Neuronal stem cell (in vitro differentiated cells): ENCODE measurements at regions not wholly inside any gene's neighbourhood (a gene's known extent, or its start where the extent isn't known, plus 50 kb on each side); places are given as distances from the start of the nearest gene placed in this dataset.

Experiments used
- DNase-seq: peaks from one replicate; pipeline ENCODE4 v3.0.0-alpha.2; 2013; ENCODE audit warnings: low spot score
- H2AFZ ChIP-seq: one replicate; pipeline ENCODE4 v1.6.1; 2013; ENCODE audit warnings: mild to moderate bottlenecking, low read length, inconsistent platforms
- H2AK5ac ChIP-seq: 2 replicates; pipeline ENCODE4 v1.6.1; 2013; ENCODE audit warnings: low read depth, mild to moderate bottlenecking, inconsistent platforms, low read length, moderate library complexity, mixed read lengths
- H2BK120ac ChIP-seq: 2 replicates; pipeline ENCODE4 v1.6.1; 2013; ENCODE audit warnings: low read depth, mild to moderate bottlenecking, inconsistent platforms, low read length, moderate library complexity, mixed read lengths
- H2BK12ac ChIP-seq: one replicate; pipeline ENCODE4 v1.6.1; 2013; ENCODE audit warnings: low read length, inconsistent platforms
- H2BK15ac ChIP-seq: 2 replicates; pipeline ENCODE4 v1.6.1; 2013; ENCODE audit warnings: mild to moderate bottlenecking, low read length, inconsistent platforms, mixed read lengths
- H2BK5ac ChIP-seq: one replicate; pipeline ENCODE4 v1.6.1; 2013; ENCODE audit warnings: inconsistent platforms, mild to moderate bottlenecking, low read length, moderate library complexity
- H3K14ac ChIP-seq: one replicate; pipeline ENCODE4 v1.6.1; 2013; ENCODE audit warnings: low read length, inconsistent platforms
- H3K18ac ChIP-seq: 2 replicates; pipeline ENCODE4 v1.6.1; 2013; ENCODE audit warnings: low read length, inconsistent platforms
- H3K23ac ChIP-seq: 2 replicates; pipeline ENCODE4 v1.6.1; 2013; ENCODE audit warnings: low read depth, mild to moderate bottlenecking, mixed read lengths, low read length, inconsistent platforms; ENCODE audit not compliant: poor library complexity
- H3K27ac ChIP-seq: replicated peaks from 3 replicates; pipeline ENCODE4 v1.5.1; 2013; ENCODE audit warnings: low read length, inconsistent platforms
- H3K27me3 ChIP-seq, 3 experiments: 2 replicates each; pipeline ENCODE4 v1.6.1; 2013; ENCODE audit warnings: low read length in 3 of 3, mild to moderate bottlenecking in 2 of 3, inconsistent platforms in 1 of 3, low read depth in 1 of 3, mixed read lengths in 1 of 3, moderate library complexity in 1 of 3; ENCODE audit not compliant: control insufficient read depth in 3 of 3, insufficient read depth in 3 of 3
- H3K36me3 ChIP-seq, 2 donors: replicated peaks in 1 of 2; 2 replicates each; pipeline ENCODE4 v1.6.1; 2013; ENCODE audit warnings: low read length in 2 of 2; ENCODE audit not compliant: control insufficient read depth in 2 of 2, insufficient read depth in 2 of 2
- H3K4ac ChIP-seq: 2 replicates; pipeline ENCODE4 v1.6.1; 2013; ENCODE audit warnings: inconsistent platforms, mild to moderate bottlenecking, low read length, moderate library complexity
- H3K4me1 ChIP-seq, 2 donors: 1 replicate in 1 of 2; 2 replicates in 1 of 2; pipeline ENCODE4 v1.6.1; 2013; ENCODE audit warnings: low read length in 2 of 2, low read depth in 1 of 2; ENCODE audit not compliant: control insufficient read depth in 2 of 2, insufficient read depth in 1 of 2
- H3K4me2 ChIP-seq: one replicate; pipeline ENCODE4 v1.6.1; 2013; ENCODE audit warnings: mild to moderate bottlenecking, low read length, inconsistent platforms; ENCODE audit not compliant: insufficient read depth, poor library complexity, severe bottlenecking
- H3K4me3 ChIP-seq, 2 donors: 2 replicates each; pipeline ENCODE4 v1.5.1; 2013; ENCODE audit warnings: low read length in 2 of 2, mild to moderate bottlenecking in 2 of 2, inconsistent platforms in 1 of 2, moderate library complexity in 1 of 2
- H3K79me1 ChIP-seq: one replicate; pipeline ENCODE4 v1.6.1; 2013; ENCODE audit warnings: low read depth, mild to moderate bottlenecking, inconsistent platforms, low read length, moderate library complexity
- H3K9ac ChIP-seq: one replicate; pipeline ENCODE4 v1.6.1; 2013; ENCODE audit warnings: mild to moderate bottlenecking, low read depth, low read length, inconsistent platforms; ENCODE audit not compliant: poor library complexity
- H3K9me3 ChIP-seq, 2 donors: replicated peaks in 1 of 2; 2 replicates each; pipeline versions ENCODE3 to v1.6.1; 2013; ENCODE audit warnings: low read length in 2 of 2, mild to moderate bottlenecking in 2 of 2, inconsistent platforms in 1 of 2, low read depth in 1 of 2, mixed read lengths in 1 of 2, moderate library complexity in 1 of 2; ENCODE audit not compliant: control insufficient read depth in 2 of 2, insufficient read depth in 1 of 2
- H4K8ac ChIP-seq: one replicate; pipeline ENCODE4 v1.6.1; 2013; ENCODE audit warnings: low read depth, mild to moderate bottlenecking, inconsistent platforms, low read length, moderate library complexity
- H4K91ac ChIP-seq: one replicate; pipeline ENCODE4 v1.6.1; 2013; ENCODE audit warnings: low read length, low read depth, mild to moderate bottlenecking, inconsistent platforms; ENCODE audit not compliant: poor library complexity
- WGBS, 2 donors: extraction: QIAGEN DNeasy Blood & Tissue Kit; methylation state at CpG; one replicate each; pipeline ENCODE4 v1.1.7; 2013; ENCODE audit warnings: missing lambda C conversion rate in 2 of 2, mixed read lengths in 1 of 2; ENCODE audit not compliant: insufficient read length in 2 of 2, insufficient replicate concordance in 1 of 2; ENCODE audit errors: extremely low coverage in 2 of 2; 5-methylcytosine and 5-hydroxymethylcytosine counted together

DNA sequence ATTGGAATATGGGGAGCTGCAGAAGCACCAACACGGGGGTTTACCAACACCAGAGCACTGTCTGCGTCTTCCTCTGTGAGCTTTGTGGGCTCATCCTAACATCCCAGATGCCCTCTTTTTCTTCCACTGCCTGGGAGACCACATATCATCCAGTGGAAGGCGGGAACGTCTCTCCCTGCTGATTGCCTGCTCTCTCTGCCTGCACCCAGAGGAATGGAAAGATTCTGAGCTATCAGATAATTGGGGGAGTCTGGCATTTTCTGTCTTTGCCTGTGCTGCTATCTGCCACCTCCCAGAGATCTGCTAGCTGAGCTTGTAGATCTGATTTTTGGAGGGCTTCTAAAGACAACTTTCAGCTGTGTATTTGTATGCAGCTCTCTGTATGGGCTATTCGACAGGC lies 166.2 kb upstream of the PLXNA2 start:
- no peaks in the 10 kb centered on the region for H3K4me1 ChIP-seq
- H3K9ac ChIP-seq: no peak overlapping the region
- H2BK15ac ChIP-seq: no peak overlapping the region
- H2AK5ac ChIP-seq: no peak overlapping the region
- no peaks in the 10 kb centered on the region for H3K79me1 ChIP-seq
- no peak overlapping the region for H3K4me2 ChIP-seq
- H3K23ac ChIP-seq: no peak overlapping the region
- WGBS, 2 donors: no CpG with 5 or more reads among the region's 5 CpGs
- H3K27me3 ChIP-seq: no peaks in the 10 kb centered on the region
- H3K36me3 ChIP-seq: no peaks in the 10 kb centered on the region
- no peak overlapping the region for H3K18ac ChIP-seq
- no peak overlapping the region for H3K4ac ChIP-seq
- H3K4me3 ChIP-seq: no peak overlapping the region
- H2AFZ ChIP-seq: no peak overlapping the region
- no peak overlapping the region for H4K8ac ChIP-seq
- H2BK5ac ChIP-seq: no peak overlapping the region
- no peak overlapping the region for H3K14ac ChIP-seq
- no peak overlapping the region for H2BK120ac ChIP-seq
- H3K27ac ChIP-seq: no peak overlapping the region
- H2BK12ac ChIP-seq: no peak overlapping the region
- no peaks in the 10 kb centered on the region for H3K9me3 ChIP-seq
- H4K91ac ChIP-seq: no peak overlapping the region
- no peak for DNase-seq

DNA sequence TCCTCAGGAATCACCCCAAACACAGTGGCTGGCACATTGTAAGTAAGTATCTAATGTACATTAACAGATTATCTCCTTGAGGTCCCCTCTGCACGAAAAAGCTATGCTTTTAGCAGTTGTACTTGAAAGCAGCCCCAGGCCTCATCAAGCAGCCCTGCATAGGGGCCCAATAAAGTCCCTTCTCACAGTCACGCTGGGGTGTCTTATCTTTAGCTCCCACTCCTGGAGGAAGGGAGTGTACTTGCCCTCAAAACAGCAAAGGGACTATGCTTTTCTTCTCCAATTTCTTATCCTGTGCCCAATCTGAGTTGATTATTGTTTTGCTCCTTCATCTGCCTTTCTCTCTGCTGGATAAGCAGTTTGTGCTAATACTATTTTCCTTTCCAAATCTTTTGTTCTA lies 168.8 kb upstream of the PLXNA2 start:
- no peak overlapping the region for H2BK12ac ChIP-seq
- H3K79me1 ChIP-seq: no peaks in the 10 kb centered on the region
- H3K18ac ChIP-seq: no peak overlapping the region
- H4K91ac ChIP-seq: no peak overlapping the region
- H3K27me3 ChIP-seq: no peaks in the 10 kb centered on the region
- H2BK15ac ChIP-seq: no peak overlapping the region
- no peak overlapping the region for H3K14ac ChIP-seq
- H4K8ac ChIP-seq: no peak overlapping the region
- no peaks in the 10 kb centered on the region for H3K4me1 ChIP-seq
- no peaks in the 10 kb centered on the region for H3K36me3 ChIP-seq
- no CpG with 5 or more reads among the region's 2 CpGs for WGBS, 2 donors
- H3K4me2 ChIP-seq: no peak overlapping the region
- H3K4me3 ChIP-seq: no peak overlapping the region
- no peak overlapping the region for H2BK120ac ChIP-seq
- no peak overlapping the region for H2AFZ ChIP-seq
- H2AK5ac ChIP-seq: no peak overlapping the region
- H2BK5ac ChIP-seq: no peak overlapping the region
- no peak overlapping the region for H3K4ac ChIP-seq
- no peak for DNase-seq
- no peak overlapping the region for H3K23ac ChIP-seq
- no peaks in the 10 kb centered on the region for H3K9me3 ChIP-seq
- H3K9ac ChIP-seq: no peak overlapping the region
- H3K27ac ChIP-seq: no peak overlapping the region

DNA sequence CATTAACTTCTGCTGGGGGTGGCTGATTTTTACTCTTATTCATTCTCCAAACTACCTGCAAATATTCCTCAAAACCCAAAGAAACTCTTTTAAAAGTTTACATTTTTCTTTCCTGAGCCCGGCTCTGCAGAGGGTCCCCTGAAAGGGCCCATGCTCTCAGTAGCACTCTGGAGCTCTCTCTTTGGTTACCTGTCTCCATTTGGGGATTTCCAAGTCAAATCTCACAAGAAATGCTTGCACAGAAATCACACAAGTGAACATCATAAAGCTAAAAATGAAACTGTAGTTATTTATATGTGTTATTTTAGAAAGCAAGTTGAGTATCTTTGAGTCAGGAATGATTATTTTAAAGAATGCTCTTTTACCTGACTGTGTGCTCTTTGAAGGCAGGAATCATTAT lies 174.5 kb upstream of the PLXNA2 start:
- H3K36me3 ChIP-seq: no peaks in the 10 kb centered on the region
- H3K23ac ChIP-seq: no peak overlapping the region
- WGBS, 2 donors: no CpG with 5 or more reads among the region's 1 CpG
- no peaks in the 10 kb centered on the region for H3K4me1 ChIP-seq
- no peak overlapping the region for H2AK5ac ChIP-seq
- H3K4ac ChIP-seq: no peak overlapping the region
- H2BK15ac ChIP-seq: no peak overlapping the region
- no peak overlapping the region for H2AFZ ChIP-seq
- H2BK12ac ChIP-seq: no peak overlapping the region
- no peak for DNase-seq
- H3K27ac ChIP-seq: no peak overlapping the region
- no peak overlapping the region for H3K18ac ChIP-seq
- no peak overlapping the region for H4K91ac ChIP-seq
- H3K9me3 ChIP-seq: no peaks in the 10 kb centered on the region
- no peak overlapping the region for H4K8ac ChIP-seq
- no peak overlapping the region for H3K4me2 ChIP-seq
- H3K79me1 ChIP-seq: no peaks in the 10 kb centered on the region
- H3K14ac ChIP-seq: no peak overlapping the region
- no peak overlapping the region for H3K4me3 ChIP-seq
- no peaks in the 10 kb centered on the region for H3K27me3 ChIP-seq
- H3K9ac ChIP-seq: no peak overlapping the region
- H2BK5ac ChIP-seq: no peak overlapping the region
- no peak overlapping the region for H2BK120ac ChIP-seq

DNA sequence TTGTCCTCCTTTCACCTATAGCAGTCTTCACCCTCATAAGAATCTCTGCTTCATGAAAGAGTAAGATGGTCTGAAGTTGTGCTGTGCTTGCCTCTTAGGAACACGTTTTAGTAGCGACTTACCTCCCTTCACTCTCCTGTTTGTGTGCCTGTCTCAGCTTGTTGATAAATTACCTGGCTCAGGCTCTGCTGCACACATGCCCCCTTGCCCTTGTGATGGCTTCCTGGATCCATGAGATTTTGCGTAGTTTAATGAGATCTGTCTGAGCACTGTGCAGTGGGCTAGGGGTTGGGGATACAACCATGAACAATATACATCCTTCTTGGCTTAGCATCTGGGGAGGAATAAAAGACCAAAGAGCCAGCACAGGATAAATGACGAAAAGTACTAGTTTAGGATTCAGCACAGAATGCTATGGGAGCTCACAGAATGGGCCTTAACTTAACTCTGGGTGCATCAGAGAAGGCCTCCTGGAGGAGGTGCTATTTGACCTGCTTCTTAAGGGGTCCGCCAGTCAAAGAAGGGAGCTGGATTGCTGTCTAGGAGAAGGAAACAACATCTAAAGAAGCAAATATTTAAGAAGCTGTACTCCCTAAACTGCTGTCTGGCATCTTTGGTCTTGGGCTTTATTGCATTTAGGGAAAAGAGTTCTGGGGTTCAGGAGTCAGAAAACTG lies 175.7 kb upstream of the PLXNA2 start:
- H3K36me3 ChIP-seq: no peaks in the 10 kb centered on the region
- H3K4me3 ChIP-seq: no peak overlapping the region
- H3K14ac ChIP-seq: no peak overlapping the region
- H2BK12ac ChIP-seq: no peak overlapping the region
- H3K9ac ChIP-seq: no peak overlapping the region
- no peak overlapping the region for H3K27ac ChIP-seq
- H3K23ac ChIP-seq: no peak overlapping the region
- H3K4me2 ChIP-seq: no peak overlapping the region
- H2BK15ac ChIP-seq: no peak overlapping the region
- no peak for DNase-seq
- H4K91ac ChIP-seq: no peak overlapping the region
- H2BK5ac ChIP-seq: no peak overlapping the region
- H3K18ac ChIP-seq: no peak overlapping the region
- H3K4me1 ChIP-seq: no peaks in the 10 kb centered on the region
- H2AK5ac ChIP-seq: no peak overlapping the region
- no peaks in the 10 kb centered on the region for H3K9me3 ChIP-seq
- H4K8ac ChIP-seq: no peak overlapping the region
- no peaks in the 10 kb centered on the region for H3K27me3 ChIP-seq
- H3K4ac ChIP-seq: no peak overlapping the region
- no peak overlapping the region for H2AFZ ChIP-seq
- no peaks in the 10 kb centered on the region for H3K79me1 ChIP-seq
- WGBS, 2 donors: no CpG with 5 or more reads among the region's 5 CpGs
- no peak overlapping the region for H2BK120ac ChIP-seq
